PC-9 (cell line): ENCODE measurements at regions not wholly inside any gene's neighbourhood (a gene's known extent, or its start where the extent isn't known, plus 50 kb on each side); places are given as distances from the start of the nearest gene placed in this dataset.

ENCODE experiments used
- BruUV-seq: library from RNA; stranded (reverse); fragments of 400-500 nt; replicated peaks from 2 replicates; lab custom pipeline; 2021; lab: Mats Ljungman, UMichigan
- CTCF ChIA-PET: fragments of 300-600 bp; sonication (Branson Sonifier 250); formaldehyde crosslinking; loops from one replicate; lab custom pipeline; 2022; ENCODE audit warnings: antibody characterized with exemption; lab: Charles Lee
- POLR2A ChIA-PET: fragments of 300-600 bp; sonication (Branson Sonifier 250); formaldehyde crosslinking; loops from one replicate; lab custom pipeline; 2022; ENCODE audit warnings: antibody characterized with exemption; ENCODE audit not compliant: unreplicated experiment; lab: Charles Lee
- DNase-seq, 2 experiments: peaks; one replicate each; pipeline versions ENCODE4 v3.0.0 to v3.0.0-alpha.2; 2015 to 2022; ENCODE audit warnings: mixed read lengths in 1 of 2
- H2AFZ ChIP-seq: fragments of 200-600 bp; sonication (generic); 2 replicates; pipeline ENCODE4 v1.8.1; 2017; ENCODE audit warnings: antibody characterized with exemption
- H3F3A ChIP-seq: fragments of 200-600 bp; sonication (generic); 2 replicates; pipeline ENCODE4 v1.8.1; 2017; ENCODE audit warnings: antibody characterized with exemption, mild to moderate bottlenecking, low read depth; ENCODE audit not compliant: insufficient read depth
- H3K27ac ChIP-seq: fragments of 200-600 bp; sonication (generic); 2 replicates; pipeline ENCODE4 v1.6.1; 2016; ENCODE audit warnings: mixed run types
- H3K27me3 ChIP-seq: fragments of 200-600 bp; sonication (generic); 2 replicates; pipeline ENCODE4 v1.6.1; 2016; ENCODE audit warnings: low read depth, mixed run types; ENCODE audit not compliant: insufficient read depth
- H3K36me3 ChIP-seq: fragments of 200-600 bp; sonication (generic); 2 replicates; pipeline ENCODE4 v1.6.1; 2016; ENCODE audit warnings: low read depth, mixed run types
- H3K4me1 ChIP-seq: fragments of 200-600 bp; sonication (generic); replicated peaks from 2 replicates; pipeline ENCODE4 v1.6.1; 2016; ENCODE audit warnings: mixed run types; ENCODE audit not compliant: insufficient read depth
- H3K4me2 ChIP-seq: fragments of 200-600 bp; sonication (generic); 2 replicates; pipeline ENCODE4 v1.6.1; 2017; ENCODE audit warnings: mixed run types
- H3K4me3 ChIP-seq: fragments of 200-600 bp; sonication (generic); 2 replicates; pipeline ENCODE4 v1.6.1; 2016; ENCODE audit warnings: mixed run types
- H3K79me2 ChIP-seq: fragments of 200-600 bp; sonication (generic); 2 replicates; pipeline ENCODE4 v1.6.1; 2017; ENCODE audit warnings: low read depth, mixed run types
- H3K9me2 ChIP-seq: fragments of 200-600 bp; sonication (generic); 2 replicates; pipeline ENCODE4 v1.8.1; 2017; ENCODE audit warnings: mild to moderate bottlenecking; ENCODE audit not compliant: insufficient read depth
- H3K9me3 ChIP-seq: fragments of 200-600 bp; sonication (generic); 2 replicates; pipeline ENCODE4 v1.8.1; 2016; ENCODE audit warnings: low read depth; ENCODE audit not compliant: insufficient read depth
- H4K20me1 ChIP-seq: fragments of 200-600 bp; sonication (generic); 2 replicates; pipeline ENCODE4 v1.8.1; 2017; ENCODE audit not compliant: insufficient read depth
- CTCF ChIP-seq: fragments of 200-600 bp; sonication (generic); conservative IDR thresholded peaks from 2 replicates; pipeline ENCODE4 v1.6.1; 2017; ENCODE audit warnings: mixed run types, antibody characterized with exemption, mild to moderate bottlenecking, moderate library complexity
- EZH2 ChIP-seq: fragments of 200-600 bp; sonication (generic); IDR thresholded peaks from 2 replicates; pipeline ENCODE4 v1.8.0; 2017; ENCODE audit warnings: antibody characterized with exemption, low read depth
- intact Hi-C: fragments of 100-400 bp; cut with micrococcal nuclease; formaldehyde crosslinking; loops from one replicate; pipeline ENCODE4 v1.10.0; 2022; ENCODE audit not compliant: unreplicated experiment

GRCh38 chr11:116500026-116500946, 272.5 kb downstream of the BUD13 start:
- Histone ChIP-seq H3K4me1 (no peaks in the 10 kb centered on the region), H2AFZ (no peak overlapping the region), H3K4me2 (no peak overlapping the region), H3F3A (no peaks in the 10 kb centered on the region), H4K20me1 (no peaks in the 10 kb centered on the region), H3K27ac (no peak overlapping the region), H3K9me2 (no peaks in the 10 kb centered on the region), H3K79me2 (no peaks in the 10 kb centered on the region), H3K36me3 (no peaks in the 10 kb centered on the region), H3K27me3 (peaks cover 87% of the 10 kb centered on the region), H3K4me3 (no peak overlapping the region), H3K9me3 (no peaks in the 10 kb centered on the region)
- no TSS peak for BruUV-seq
- POLR2A ChIA-PET: no interaction called here
- CTCF ChIA-PET: no interaction called here
- TF ChIP-seq CTCF (no peak), EZH2 (0 out of 2 replicates have a peak, but pooled peaks have one; percentile 52)
- intact Hi-C loops: no loop called here
- DNase-seq: no peak

- H3F3A ChIP-seq: no peaks in the 10 kb centered on the region
- no peaks in the 10 kb centered on the region for H3K4me1 ChIP-seq
- intact Hi-C loops: no loop called here
- no peak overlapping the region for H3K4me3 ChIP-seq
- ChIA-PET POLR2A (no interaction called here), CTCF (no interaction called here)
- BruUV-seq: no TSS peak
- no peak overlapping the region for H3K4me2 ChIP-seq
- TF ChIP-seq CTCF: peak; percentile 74
- TF ChIP-seq EZH2: no peak
- no peak overlapping the region for H2AFZ ChIP-seq
- peak in 1 of 2 experiments; percentile 34 for DNase-seq
- H3K9me2 ChIP-seq: no peaks in the 10 kb centered on the region
- peaks cover 80% of the 10 kb centered on the region for H3K27me3 ChIP-seq
- H3K27ac ChIP-seq: no peak overlapping the region
- no peaks in the 10 kb centered on the region for H4K20me1 ChIP-seq
- H3K79me2 ChIP-seq: no peaks in the 10 kb centered on the region
- H3K9me3 ChIP-seq: no peaks in the 10 kb centered on the region
- H3K36me3 ChIP-seq: no peaks in the 10 kb centered on the region
Observed at GRCh38 chr11:116499396-116500003, 273.3 kb downstream of the BUD13 start.

- Histone ChIP-seq H4K20me1 (no peaks in the 10 kb centered on the region), H2AFZ (no peak overlapping the region), H3K9me2 (no peaks in the 10 kb centered on the region), H3K4me2 (no peak overlapping the region), H3K27ac (no peak overlapping the region), H3K27me3 (peaks cover 80% of the 10 kb centered on the region), H3K4me3 (no peak overlapping the region), H3K4me1 (no peaks in the 10 kb centered on the region), H3K36me3 (no peaks in the 10 kb centered on the region), H3F3A (no peaks in the 10 kb centered on the region), H3K9me3 (no peaks in the 10 kb centered on the region), H3K79me2 (no peaks in the 10 kb centered on the region)
- no peak for TF ChIP-seq CTCF
- TF ChIP-seq EZH2: no peak
- BruUV-seq: no TSS peak
- DNase-seq: no peak
- ChIA-PET CTCF (no interaction called here), POLR2A (no interaction called here)
- intact Hi-C loops: no loop called here
Observed at GRCh38 chr11:116498161-116498560, 274.6 kb downstream of the BUD13 start.
